HG03175 (cell line): ENCODE measurements at regions not wholly inside any gene's neighbourhood (a gene's known extent, or its start where the extent isn't known, plus 50 kb on each side); places are given as distances from the start of the nearest gene placed in this dataset.
"Not testable (repeated sequence)": the region's sequence is repeated elsewhere in the genome, so short reads cannot be mapped to it uniquely, and the experiment has no call there.

Experiments used
- ATAC-seq: cut with Tn5 transposase; IDR thresholded peaks from one replicate; pipeline ENCODE4 v1.9.1; 2021; ENCODE audit warnings: mild to moderate bottlenecking, moderate library complexity; ENCODE audit not compliant: unreplicated experiment

- ATAC-seq = no peak
These were observed 1863.7 kb upstream of the RAG2 start for GRCh38 chr11:38461751-38462150.

DNA sequence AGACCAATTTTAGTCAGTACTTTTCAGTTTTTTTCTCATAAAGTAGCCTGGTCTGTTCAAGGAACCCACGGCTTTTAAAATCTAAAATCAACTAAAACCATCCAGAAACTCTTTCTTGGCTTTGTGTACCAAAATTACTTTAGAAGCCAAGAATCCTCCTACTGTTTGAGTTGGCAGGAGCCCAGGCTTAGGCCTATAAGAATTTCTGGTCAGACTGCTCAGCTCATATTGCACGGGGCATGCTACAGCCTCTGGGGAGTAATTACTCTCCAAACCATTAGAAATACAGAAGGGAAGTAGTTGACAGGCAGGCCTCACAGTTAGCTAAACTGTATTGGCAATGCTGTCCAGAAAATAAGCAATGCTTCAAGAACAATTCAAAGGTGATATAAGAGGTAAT is 1862.9 kb upstream of the RAG2 start:
- ATAC-seq = no peak

DNA sequence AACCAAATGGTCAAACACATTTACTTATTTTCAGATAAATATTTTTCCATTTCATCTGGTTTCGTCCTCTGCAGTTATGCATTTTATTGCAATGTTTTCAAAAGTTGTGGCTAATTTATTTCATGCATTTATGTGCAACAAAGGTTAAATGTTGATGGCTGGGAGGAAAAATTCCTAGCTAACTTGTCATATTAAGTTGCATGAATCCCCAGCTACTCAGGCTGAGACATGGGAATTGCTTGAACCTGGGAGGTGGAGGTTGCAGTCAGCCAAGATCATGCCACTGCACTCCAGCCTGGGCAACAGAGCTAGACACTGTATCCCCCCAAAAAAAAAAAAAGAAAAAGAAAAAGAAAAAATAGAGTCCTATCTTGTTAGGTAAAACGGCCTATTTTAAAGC is 1862.4 kb upstream of the RAG2 start:
- no peak for ATAC-seq

- ATAC-seq = no peak
These were observed 1858.3 kb upstream of the RAG2 start for GRCh38 chr11:38456371-38456770.

- no peak for ATAC-seq
These were observed 1850.2 kb upstream of the RAG2 start for GRCh38 chr11:38448284-38448683.

DNA sequence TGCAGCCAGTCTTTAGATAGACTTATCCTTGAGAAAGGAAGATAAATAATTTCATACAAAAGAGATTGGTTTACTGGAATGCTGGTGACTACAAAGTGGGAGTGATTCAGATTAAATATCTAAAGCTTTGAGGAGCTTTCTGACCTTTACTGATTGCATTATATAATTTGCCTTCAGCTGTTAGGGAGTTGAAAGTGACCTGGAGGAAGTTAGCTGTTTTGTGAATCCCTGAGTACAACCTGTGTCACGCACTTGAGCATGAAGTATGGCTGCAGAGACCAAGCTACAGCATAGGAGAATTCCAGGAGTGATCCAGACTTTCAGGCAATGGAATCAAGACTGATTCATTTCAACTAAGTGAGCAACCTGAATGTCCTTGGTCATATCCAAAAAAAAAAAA is 1848.3 kb upstream of the RAG2 start:
- ATAC-seq = no peak

DNA sequence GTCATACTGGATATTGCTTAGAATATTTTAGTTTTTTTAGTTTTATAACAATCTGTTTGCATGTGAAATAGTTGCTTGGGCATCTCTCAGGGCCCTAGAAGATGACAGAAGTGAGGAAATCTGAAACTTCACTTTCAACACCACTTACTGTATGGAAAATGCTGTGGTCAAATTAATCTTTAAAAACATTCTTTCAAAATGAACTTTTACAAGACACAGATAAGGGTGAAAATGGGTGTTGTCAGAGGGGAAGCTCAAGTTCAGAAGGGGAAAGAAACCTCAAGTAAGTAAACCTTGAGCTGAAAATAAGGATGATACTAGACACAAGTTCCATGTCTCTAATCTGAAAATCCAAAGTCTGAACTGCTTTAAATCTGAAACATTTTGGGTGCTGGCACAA is 1840.1 kb upstream of the RAG2 start:
- ATAC-seq = no peak

DNA sequence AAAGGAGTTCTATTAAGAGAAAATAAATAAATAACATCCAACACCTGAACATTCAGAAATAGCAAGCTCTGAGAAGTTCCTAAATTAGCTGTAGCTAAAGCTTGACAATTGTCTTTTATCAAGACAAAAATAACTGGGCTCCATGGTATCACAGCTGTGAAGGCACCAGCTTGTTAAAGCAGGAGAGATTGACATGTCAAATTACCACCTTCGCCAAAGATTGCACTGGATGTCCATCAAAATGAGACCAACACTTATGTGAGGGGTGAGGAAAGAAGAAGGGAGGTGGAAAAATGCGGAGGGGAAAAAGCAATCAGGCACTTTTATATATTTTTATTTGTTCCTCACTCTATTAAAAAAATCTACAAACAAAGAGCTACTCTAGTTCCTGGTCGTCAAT is 1827.5 kb upstream of the RAG2 start:
- ATAC-seq = no peak

DNA sequence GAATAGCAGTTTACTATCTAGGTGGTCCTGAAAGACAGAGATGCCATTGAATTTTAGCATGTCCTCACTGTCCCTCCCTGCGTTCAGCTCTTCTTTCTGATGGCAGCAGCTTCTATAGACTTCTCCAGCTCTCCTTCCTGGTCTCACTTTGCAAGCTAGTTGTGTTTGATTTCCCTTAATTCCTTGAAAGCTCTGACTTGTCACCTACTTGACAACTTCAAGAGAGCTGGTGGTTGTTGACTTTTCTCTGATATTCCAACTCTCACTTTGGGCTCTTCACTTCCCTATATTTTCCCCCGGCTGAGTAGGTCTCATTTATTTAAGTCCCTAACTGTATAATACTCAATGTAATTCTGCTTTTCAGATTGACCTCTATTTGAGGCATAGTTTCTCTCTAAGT is 1825.0 kb upstream of the RAG2 start:
- no peak for ATAC-seq

DNA sequence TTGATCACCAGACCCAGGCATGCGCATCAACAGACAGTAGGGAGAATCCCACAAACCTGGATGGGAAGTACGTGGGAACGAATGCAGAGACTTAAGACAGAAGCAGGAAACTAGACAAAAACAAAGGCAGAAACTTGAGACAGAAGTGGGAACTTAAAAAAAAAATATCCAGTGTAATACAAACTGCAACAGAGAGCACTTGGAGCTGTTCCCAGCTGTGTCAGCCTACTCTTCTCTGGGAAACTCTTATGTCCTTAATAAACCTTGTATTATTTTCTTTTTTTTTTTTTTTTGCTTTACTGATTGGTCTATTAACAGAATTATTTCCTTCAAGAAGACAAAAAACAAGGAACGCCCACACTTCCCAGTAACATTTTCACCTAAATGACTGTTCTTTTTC is 1818.1 kb upstream of the RAG2 start:
- no peak for ATAC-seq

DNA sequence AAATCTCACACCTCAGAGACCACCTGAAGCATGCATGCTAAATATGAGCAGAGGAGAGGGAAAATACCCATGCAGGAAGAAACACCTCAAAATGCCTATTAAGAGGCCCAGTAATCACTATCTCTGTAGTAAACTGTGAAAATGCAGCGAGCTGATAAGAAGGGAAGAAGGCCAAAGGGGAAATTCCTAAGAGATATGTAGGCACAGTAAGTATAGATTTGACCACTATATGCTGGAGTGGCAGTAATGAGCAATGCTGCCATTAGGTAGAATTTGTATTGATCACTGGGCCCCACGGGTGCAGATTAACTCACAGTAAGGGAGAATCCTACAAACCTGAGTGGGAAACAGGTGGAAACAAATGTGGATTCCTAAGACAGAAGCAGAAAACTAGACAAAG is 1813.1 kb upstream of the RAG2 start:
- ATAC-seq = no peak

DNA sequence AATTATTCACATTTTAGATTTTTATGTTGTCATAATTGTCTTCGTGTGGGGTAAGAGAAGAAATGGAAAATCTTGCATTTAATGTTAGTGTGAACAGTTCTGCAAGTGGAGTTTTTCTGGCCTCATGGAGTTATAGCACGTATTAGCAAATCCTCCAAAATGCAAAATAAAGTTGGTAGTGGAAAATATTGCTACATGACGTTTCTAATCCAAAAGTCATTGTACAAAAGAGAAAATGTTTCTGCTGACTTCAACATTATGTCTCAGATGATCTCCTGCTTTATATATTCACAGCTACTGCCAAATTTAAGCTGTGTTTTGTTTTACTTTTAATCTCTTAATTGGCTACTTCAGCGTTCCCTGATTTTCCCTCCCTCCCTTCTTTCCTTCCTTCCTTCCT is 1804.0 kb upstream of the RAG2 start:
- ATAC-seq = no peak

- ATAC-seq = no peak
These were observed 1794.1 kb upstream of the RAG2 start for GRCh38 chr11:38392176-38392575.

DNA sequence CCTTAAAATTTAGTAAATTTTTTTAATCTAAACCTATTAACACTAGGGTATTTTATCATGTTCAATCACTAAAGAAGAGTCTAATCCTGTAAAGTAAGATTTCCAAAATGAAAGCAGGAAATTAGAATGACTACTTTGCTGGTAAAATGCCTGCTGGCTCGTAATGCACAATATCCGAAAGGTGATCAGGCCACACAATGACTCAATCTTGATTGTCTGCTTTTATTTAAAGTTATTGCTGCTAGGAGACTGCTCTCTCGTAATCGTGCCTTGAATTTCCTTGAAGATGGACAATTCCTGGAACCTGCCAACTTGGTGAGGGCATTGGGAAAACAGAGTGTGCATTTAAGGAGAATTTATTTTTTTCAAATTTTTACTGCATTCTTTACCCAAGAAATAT is 1786.5 kb upstream of the RAG2 start:
- no peak for ATAC-seq

GRCh38 chr11:38365274-38365673 is 1767.2 kb upstream of the RAG2 start:
- no peak for ATAC-seq

- ATAC-seq = no peak
These were observed 1758.2 kb upstream of the RAG2 start for GRCh38 chr11:38356255-38356654.

- no peak for ATAC-seq
These were observed 1747.2 kb upstream of the RAG2 start for GRCh38 chr11:38345286-38345685.

GRCh38 chr11:38341612-38342011 is 1743.6 kb upstream of the RAG2 start:
- ATAC-seq = not testable (repeated sequence)

- no peak for ATAC-seq
These were observed 1741.9 kb upstream of the RAG2 start for GRCh38 chr11:38339835-38340440.

DNA sequence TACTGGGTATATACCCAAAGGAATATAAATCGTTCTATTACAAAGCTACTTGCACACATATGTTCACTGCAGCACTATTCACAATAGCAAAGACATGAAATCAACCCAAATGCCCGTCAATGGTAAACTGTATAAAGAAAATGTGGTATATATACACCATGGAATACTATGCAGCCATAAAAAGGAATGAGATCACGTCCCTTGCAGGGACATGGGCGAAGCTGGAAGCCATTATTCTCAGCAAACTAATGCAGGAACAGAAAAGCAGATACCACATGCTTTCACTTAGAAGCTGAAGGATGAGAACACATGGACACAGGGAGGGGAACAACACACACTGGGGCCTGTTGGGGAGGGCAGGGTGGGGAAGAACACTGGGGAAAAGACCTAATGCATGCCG is 1740.0 kb upstream of the RAG2 start:
- ATAC-seq = not testable (repeated sequence)

DNA sequence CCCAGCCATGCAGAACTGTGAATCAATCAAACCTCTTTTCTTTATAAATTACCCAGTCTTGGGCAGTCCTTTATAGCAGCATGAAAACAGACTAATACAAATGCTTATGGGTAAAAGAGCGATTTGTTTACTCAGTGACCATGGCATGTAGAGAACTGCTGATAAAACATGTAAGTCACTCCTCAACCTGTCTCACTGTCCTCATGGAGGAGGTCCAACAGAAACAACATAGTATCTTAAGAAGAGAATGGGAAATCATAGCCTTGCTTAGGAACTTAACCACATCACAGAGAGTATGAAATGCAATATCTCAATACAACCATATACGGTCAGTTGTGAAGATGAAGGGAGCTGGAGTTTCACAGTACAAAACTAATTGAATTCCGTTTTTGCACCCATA is 1734.0 kb upstream of the RAG2 start:
- no peak for ATAC-seq

GRCh38 chr11:38330578-38330977 is 1732.5 kb upstream of the RAG2 start:
- no peak for ATAC-seq

DNA sequence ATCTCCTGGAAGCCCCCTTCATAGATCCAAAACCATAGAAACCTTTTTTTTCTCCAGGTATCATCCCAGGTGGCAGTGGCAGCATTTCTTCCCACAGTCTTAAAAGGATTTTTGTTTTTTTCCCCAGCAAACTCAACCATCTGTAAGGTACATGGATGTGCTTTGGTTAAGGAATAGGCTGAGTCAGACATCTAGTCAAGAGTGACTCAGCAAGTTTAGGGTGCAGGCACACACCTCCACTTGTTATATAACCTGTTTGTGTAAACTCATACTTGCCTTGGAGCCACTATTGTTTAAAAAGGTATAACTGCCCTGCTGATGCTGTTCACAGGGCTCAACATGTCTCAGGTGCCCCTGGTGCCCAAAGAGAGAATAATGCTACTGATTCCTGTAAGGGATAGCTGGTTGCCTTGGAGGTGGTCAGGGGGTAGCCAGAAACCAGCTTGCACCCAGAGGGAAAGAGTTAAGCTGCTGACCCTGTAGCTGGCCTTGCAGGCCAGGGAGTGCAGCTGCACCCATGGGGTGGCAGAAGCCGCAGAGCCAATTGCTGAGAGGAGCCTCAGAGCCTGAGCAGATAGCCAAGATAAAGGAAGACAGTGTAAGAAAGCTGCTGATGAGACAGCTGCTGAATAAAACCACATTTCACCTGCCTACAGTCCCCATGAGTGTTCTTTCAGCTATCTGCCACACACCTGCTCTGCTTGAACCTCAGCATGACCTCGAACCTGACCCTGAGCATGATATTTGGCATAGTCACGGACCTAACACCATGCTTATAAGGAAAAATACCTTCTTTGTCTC is 1726.1 kb upstream of the RAG2 start:
- ATAC-seq = no peak
